SU-DHL-6 (cell line): ENCODE measurements at regions not wholly inside any gene's neighbourhood (a gene's known extent, or its start where the extent isn't known, plus 50 kb on each side); places are given as distances from the start of the nearest gene placed in this dataset.
"Not testable (repeated sequence)": the region's sequence is repeated elsewhere in the genome, so short reads cannot be mapped to it uniquely, and the experiment has no call there.

Experiments used
- EZH2phosphoT487 ChIP-seq: fragments of 200-600 bp; sonication (generic), shearing (Covaris generic); conservative IDR thresholded peaks from 2 replicates; pipeline ENCODE4 v1.6.1; 2018; ENCODE audit warnings: mild to moderate bottlenecking, antibody characterized with exemption, low read length, moderate library complexity, mixed read lengths
- TF ChIP-seq, protein P1 (sequence below): fragments of 200-600 bp; sonication (generic); IDR thresholded peaks from one replicate; pipeline ENCODE4 v1.5.1; 2017; ENCODE audit warnings: antibody characterized with exemption, mild to moderate bottlenecking, low read length, moderate library complexity; ENCODE audit not compliant: insufficient read depth, poor library complexity, severe bottlenecking

DNA sequence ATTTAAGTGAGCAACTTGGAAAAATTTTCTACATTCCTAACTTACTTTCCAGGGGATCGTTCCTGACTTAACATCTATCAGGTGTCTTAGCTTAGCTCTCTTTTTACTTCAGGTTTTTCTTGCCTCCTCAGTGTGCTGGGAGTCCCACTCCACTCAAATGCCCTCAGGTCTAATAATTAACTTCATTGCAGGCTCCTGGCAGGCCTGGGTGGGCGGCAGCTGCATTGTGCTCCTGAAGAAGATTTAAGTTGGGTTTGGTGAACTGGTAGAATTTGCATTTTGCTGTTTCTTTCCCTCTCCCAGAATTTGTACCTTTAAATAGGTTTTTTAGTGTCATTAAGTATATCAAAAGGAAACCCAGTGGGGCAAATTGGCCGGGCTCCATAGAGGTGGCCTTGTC is 90.5 kb upstream of the SAMD11 start:
- TF ChIP-seq, protein P1, sequence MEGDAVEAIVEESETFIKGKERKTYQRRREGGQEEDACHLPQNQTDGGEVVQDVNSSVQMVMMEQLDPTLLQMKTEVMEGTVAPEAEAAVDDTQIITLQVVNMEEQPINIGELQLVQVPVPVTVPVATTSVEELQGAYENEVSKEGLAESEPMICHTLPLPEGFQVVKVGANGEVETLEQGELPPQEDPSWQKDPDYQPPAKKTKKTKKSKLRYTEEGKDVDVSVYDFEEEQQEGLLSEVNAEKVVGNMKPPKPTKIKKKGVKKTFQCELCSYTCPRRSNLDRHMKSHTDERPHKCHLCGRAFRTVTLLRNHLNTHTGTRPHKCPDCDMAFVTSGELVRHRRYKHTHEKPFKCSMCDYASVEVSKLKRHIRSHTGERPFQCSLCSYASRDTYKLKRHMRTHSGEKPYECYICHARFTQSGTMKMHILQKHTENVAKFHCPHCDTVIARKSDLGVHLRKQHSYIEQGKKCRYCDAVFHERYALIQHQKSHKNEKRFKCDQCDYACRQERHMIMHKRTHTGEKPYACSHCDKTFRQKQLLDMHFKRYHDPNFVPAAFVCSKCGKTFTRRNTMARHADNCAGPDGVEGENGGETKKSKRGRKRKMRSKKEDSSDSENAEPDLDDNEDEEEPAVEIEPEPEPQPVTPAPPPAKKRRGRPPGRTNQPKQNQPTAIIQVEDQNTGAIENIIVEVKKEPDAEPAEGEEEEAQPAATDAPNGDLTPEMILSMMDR, result not testable (repeated sequence)
- TF ChIP-seq EZH2phosphoT487, result not testable (repeated sequence)
